HepG2 (cell line): ENCODE measurements at regions not wholly inside any gene's neighbourhood (a gene's known extent, or its start where the extent isn't known, plus 50 kb on each side); places are given as distances from the start of the nearest gene placed in this dataset.

ENCODE experiments used
- EP300 ChIP-seq, 3 experiments: sonication (generic) in 1 of 3; formaldehyde crosslinking in 1 of 3; IDR thresholded peaks; 2 replicates each; pipeline versions ENCODE4 v1.5.1 to v1.6.1; 2011 to 2020; ENCODE audit warnings: low read depth in 2 of 3, low read length in 2 of 3, borderline replicate concordance in 1 of 3, improper control_type of control experiment in 1 of 3, mild to moderate bottlenecking in 1 of 3, missing genetic modification reagents in 1 of 3, moderate library complexity in 1 of 3
- MED1 ChIP-seq: sonication (generic); formaldehyde crosslinking; IDR thresholded peaks from 2 replicates; pipeline ENCODE4 v1.4.0; 2020; ENCODE audit warnings: missing genetic modification reagents

- TF ChIP-seq EP300 (IDR thresholded peaks at IDR 0.05; ENCODE audit: low read depth in 2 of 2, low read length in 2 of 2) (no peak), EP300 (CRISPR knock-in tag; IDR thresholded peaks at IDR 0.05; ENCODE audit: borderline replicate concordance) (no peak), MED1 (CRISPR knock-in tag) (no peak)
Observed at GRCh38 chr18:2183432-2183831, 387.9 kb downstream of the METTL4 start.
